CD14-positive monocyte (primary cell): ENCODE measurements at regions not wholly inside any gene's neighbourhood (a gene's known extent, or its start where the extent isn't known, plus 50 kb on each side); places are given as distances from the start of the nearest gene placed in this dataset.

ENCODE experiments used
- DNase-seq, 3 donors: peaks; one replicate each; pipeline ENCODE4 v3.0.0-alpha.2; 2011 to 2022
- H2AFZ ChIP-seq: 2 replicates; pipeline ENCODE4 v1.6.0; 2012; ENCODE audit warnings: mild to moderate bottlenecking, low read depth, low read length, inconsistent platforms; ENCODE audit not compliant: insufficient read depth, poor library complexity, severe bottlenecking
- H3K27ac ChIP-seq, 2 donors: 1 replicate in 1 of 2; 2 replicates in 1 of 2; pipeline ENCODE4 v1.5.1; 2012 to 2013; ENCODE audit warnings: low read length in 2 of 2, control low read depth in 1 of 2, inconsistent platforms in 1 of 2, low read depth in 1 of 2, mild to moderate bottlenecking in 1 of 2
- H3K27me3 ChIP-seq, 2 donors: one replicate each; pipeline versions ENCODE4 v1.6.0 to v1.6.1; 2011 to 2013; ENCODE audit warnings: low read length in 2 of 2; ENCODE audit not compliant: control insufficient read depth in 2 of 2, insufficient read depth in 2 of 2
- H3K36me3 ChIP-seq, 2 donors: replicated peaks in 1 of 2; 1 replicate in 1 of 2; 2 replicates in 1 of 2; pipeline versions ENCODE4 v1.5.1 to v1.6.1; 2012 to 2013; ENCODE audit warnings: low read length in 2 of 2, control low read depth in 1 of 2, inconsistent platforms in 1 of 2, mild to moderate bottlenecking in 1 of 2; ENCODE audit not compliant: insufficient read depth in 2 of 2, control insufficient read depth in 1 of 2
- H3K4me1 ChIP-seq, 2 donors: 1 replicate in 1 of 2; 2 replicates in 1 of 2; pipeline versions ENCODE4 v1.5.1 to v1.6.1; 2012 to 2013; ENCODE audit warnings: low read length in 2 of 2, control low read depth in 1 of 2, inconsistent platforms in 1 of 2, mild to moderate bottlenecking in 1 of 2, moderate library complexity in 1 of 2; ENCODE audit not compliant: insufficient read depth in 2 of 2, control insufficient read depth in 1 of 2
- H3K4me2 ChIP-seq: replicated peaks from 2 replicates; pipeline ENCODE3; 2012; ENCODE audit warnings: low read length, moderate library complexity, mild to moderate bottlenecking; ENCODE audit not compliant: poor library complexity, severe bottlenecking; ENCODE audit errors: extremely low read depth
- H3K4me3 ChIP-seq, 3 experiments: fragments of 200-600 bp in 1 of 3; sonication (generic) in 1 of 3; replicated peaks in 1 of 3; 1 replicate in 2 of 3; 2 replicates in 1 of 3; pipeline ENCODE4 v1.5.1; 2011 to 2013; ENCODE audit warnings: low read length in 3 of 3, mild to moderate bottlenecking in 3 of 3, control low read depth in 2 of 3, low read depth in 2 of 3, inconsistent platforms in 1 of 3, moderate library complexity in 1 of 3
- H3K79me2 ChIP-seq: 2 replicates; pipeline ENCODE4 v1.6.0; 2012; ENCODE audit warnings: mild to moderate bottlenecking, control low read depth, inconsistent platforms, low read length, moderate library complexity; ENCODE audit not compliant: insufficient read depth
- H3K9ac ChIP-seq: 2 replicates; pipeline ENCODE4 v1.6.0; 2017; ENCODE audit warnings: low read length, mild to moderate bottlenecking; ENCODE audit not compliant: insufficient read depth, poor library complexity, severe bottlenecking
- H3K9me3 ChIP-seq, 2 donors: replicated peaks in 1 of 2; 1 replicate in 1 of 2; 2 replicates in 1 of 2; pipeline versions ENCODE4 v1.5.1 to v1.6.1; 2012 to 2013; ENCODE audit warnings: low read length in 2 of 2, control low read depth in 1 of 2; ENCODE audit not compliant: control insufficient read depth in 1 of 2, insufficient read depth in 1 of 2
- H4K20me1 ChIP-seq: 2 replicates; pipeline ENCODE4 v1.6.0; 2012; ENCODE audit warnings: mild to moderate bottlenecking, low read length, control low read depth, moderate library complexity; ENCODE audit not compliant: insufficient read depth
- H3K27ac Mint-ChIP-seq, 7 donors: one replicate each; pipeline ENCODE4 v1.8.0; 2020; ENCODE audit warnings: mild to moderate bottlenecking in 7 of 7, mixed read lengths in 7 of 7, moderate library complexity in 6 of 7, inconsistent platforms in 2 of 7
- H3K27me3 Mint-ChIP-seq, 3 donors: one replicate each; pipeline ENCODE4 v1.8.0; 2021 to 2022; ENCODE audit warnings: low read depth in 3 of 3, mild to moderate bottlenecking in 3 of 3, mixed read lengths in 3 of 3, moderate library complexity in 3 of 3, inconsistent platforms in 1 of 3
- H3K36me3 Mint-ChIP-seq, 2 donors: one replicate each; pipeline ENCODE4 v1.8.0; 2020; ENCODE audit warnings: mixed read lengths in 2 of 2, inconsistent platforms in 1 of 2, mild to moderate bottlenecking in 1 of 2
- H3K4me1 Mint-ChIP-seq: one replicate; pipeline ENCODE4 v1.8.0; 2020; ENCODE audit warnings: mild to moderate bottlenecking, mixed read lengths
- H3K4me3 Mint-ChIP-seq, 2 donors: one replicate each; pipeline ENCODE4 v1.8.0; 2020; ENCODE audit warnings: mild to moderate bottlenecking in 2 of 2, mixed read lengths in 2 of 2, moderate library complexity in 1 of 2
- H3K9me3 Mint-ChIP-seq, 7 donors: one replicate each; pipeline ENCODE4 v1.8.0; 2020 to 2022; ENCODE audit warnings: mixed read lengths in 7 of 7, mild to moderate bottlenecking in 6 of 7, moderate library complexity in 6 of 7, inconsistent platforms in 2 of 7
- CTCF ChIP-seq: fragments of 200-600 bp; IDR thresholded peaks from one replicate; pipeline ENCODE4 v1.8.0; 2022; ENCODE audit warnings: antibody characterized with exemption, mild to moderate bottlenecking
- WGBS: methylation state at CpG from one replicate; pipeline ENCODE4 v1.1.5; 2013; ENCODE audit warnings: missing lambda C conversion rate; ENCODE audit not compliant: insufficient coverage; 5-methylcytosine and 5-hydroxymethylcytosine counted together
- intact Hi-C, 2 donors: fragments of 100-400 bp; cut with micrococcal nuclease; formaldehyde crosslinking; loops; one replicate each; pipeline versions ENCODE4 v1.15.0 to v1.15.1; 2023

- H3K4me3 Mint-ChIP-seq, result no peak overlapping the region
- H3K27ac Mint-ChIP-seq, result no peak overlapping the region
- intact Hi-C loops, result no loop called here
These were observed 260.6 kb downstream of the GASK1B start for GRCh38 chr4:157912212-157912611.

GRCh38 chr4:157911662-157912061 is 261.2 kb downstream of the GASK1B start:
- intact Hi-C loops, result no loop called here
- H3K36me3 ChIP-seq, result no peaks in the 10 kb centered on the region
- no peaks in the 10 kb centered on the region for H3K79me2 ChIP-seq
- H3K9me3 ChIP-seq, result no peaks in the 10 kb centered on the region
- H4K20me1 ChIP-seq, result no peaks in the 10 kb centered on the region
- no peak for DNase-seq
- H3K27ac ChIP-seq, result no peak overlapping the region
- H2AFZ ChIP-seq, result no peak overlapping the region
- Mint-ChIP-seq H3K9me3 (peaks cover 0 to 2% (median 0%) of the 10 kb centered on the region in 7 donors), H3K27ac (no peak overlapping the region), H3K36me3 (no peaks in the 10 kb centered on the region), H3K4me1 (no peaks in the 10 kb centered on the region), H3K4me3 (no peak overlapping the region), H3K27me3 (peaks cover 0 to 1% (median 0%) of the 10 kb centered on the region in 3 donors)
- no peak for TF ChIP-seq CTCF
- no CpG with 5 or more reads among the region's 1 CpG for WGBS
- H3K4me2 ChIP-seq, result no peak overlapping the region
- no peak overlapping the region for H3K4me3 ChIP-seq
- no peaks in the 10 kb centered on the region for H3K4me1 ChIP-seq
- no peak overlapping the region for H3K9ac ChIP-seq
- no peaks in the 10 kb centered on the region for H3K27me3 ChIP-seq

More at GRCh38 chr4:157912212-157912611, 260.6 kb downstream of the GASK1B start:
- Histone ChIP-seq H4K20me1 (no peaks in the 10 kb centered on the region), H2AFZ (no peak overlapping the region), H3K79me2 (no peaks in the 10 kb centered on the region), H3K9ac (no peak overlapping the region), H3K27me3 (no peaks in the 10 kb centered on the region), H3K4me3 (no peak overlapping the region), H3K36me3 (no peaks in the 10 kb centered on the region), H3K4me1 (no peaks in the 10 kb centered on the region), H3K9me3 (no peaks in the 10 kb centered on the region), H3K27ac (no peak overlapping the region), H3K4me2 (no peak overlapping the region)
- TF ChIP-seq CTCF, result no peak
- Mint-ChIP-seq H3K36me3 (no peaks in the 10 kb centered on the region), H3K4me1 (no peaks in the 10 kb centered on the region), H3K27me3 (peaks cover 0 to 1% (median 1%) of the 10 kb centered on the region in 3 donors), H3K9me3 (peaks cover 0 to 2% (median 0%) of the 10 kb centered on the region in 7 donors)
- WGBS, result 100% methylated on average over 1 of the region's 3 CpGs
- DNase-seq, result no peak
